ENCODE measurements at regions not wholly inside any gene's neighbourhood (a gene's known extent, or its start where the extent isn't known, plus 50 kb on each side); places are given as distances from the start of the nearest gene placed in this dataset.

DNA sequence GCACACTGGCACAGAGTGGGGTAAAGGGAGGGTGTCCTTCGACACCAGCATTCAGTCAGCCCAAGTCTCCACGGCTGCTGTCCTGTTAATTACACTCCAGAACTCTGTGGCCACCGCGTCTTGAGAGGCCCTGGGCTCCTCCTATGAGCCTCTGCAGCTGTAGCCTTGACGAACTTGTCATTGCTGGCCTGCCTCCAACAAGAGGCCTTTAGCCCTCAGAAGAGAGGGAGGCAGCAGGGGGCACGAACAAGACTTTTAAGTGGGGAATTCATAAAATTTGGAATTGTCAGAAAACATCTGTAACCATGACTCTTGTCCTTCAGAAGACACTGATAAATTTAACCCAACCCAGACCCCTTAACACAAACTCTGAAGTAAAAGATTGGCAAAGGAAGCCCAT is 241.9 kb downstream of the UQCRFS1 start:
- no peak for DNase-seq

DNA sequence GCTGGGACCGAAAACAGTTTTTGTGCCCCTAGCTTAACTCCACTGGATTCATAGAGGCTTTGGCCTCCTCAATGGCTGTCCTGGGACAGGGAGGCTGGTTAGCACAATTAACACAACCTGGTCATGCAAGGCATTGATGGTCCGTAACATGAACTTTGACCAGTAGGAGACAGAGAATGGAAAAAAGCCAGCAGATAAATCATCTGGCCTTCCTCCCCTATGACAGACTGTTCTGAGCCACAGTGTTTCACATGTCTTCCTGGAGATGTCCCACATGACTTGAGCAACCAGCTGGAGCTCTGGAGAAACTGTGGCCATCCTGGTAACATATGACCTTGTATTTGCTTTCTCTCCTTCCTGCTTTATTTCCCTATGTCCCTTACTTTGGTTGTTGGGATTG is 244.2 kb downstream of the UQCRFS1 start:
- no peak for DNase-seq

DNA sequence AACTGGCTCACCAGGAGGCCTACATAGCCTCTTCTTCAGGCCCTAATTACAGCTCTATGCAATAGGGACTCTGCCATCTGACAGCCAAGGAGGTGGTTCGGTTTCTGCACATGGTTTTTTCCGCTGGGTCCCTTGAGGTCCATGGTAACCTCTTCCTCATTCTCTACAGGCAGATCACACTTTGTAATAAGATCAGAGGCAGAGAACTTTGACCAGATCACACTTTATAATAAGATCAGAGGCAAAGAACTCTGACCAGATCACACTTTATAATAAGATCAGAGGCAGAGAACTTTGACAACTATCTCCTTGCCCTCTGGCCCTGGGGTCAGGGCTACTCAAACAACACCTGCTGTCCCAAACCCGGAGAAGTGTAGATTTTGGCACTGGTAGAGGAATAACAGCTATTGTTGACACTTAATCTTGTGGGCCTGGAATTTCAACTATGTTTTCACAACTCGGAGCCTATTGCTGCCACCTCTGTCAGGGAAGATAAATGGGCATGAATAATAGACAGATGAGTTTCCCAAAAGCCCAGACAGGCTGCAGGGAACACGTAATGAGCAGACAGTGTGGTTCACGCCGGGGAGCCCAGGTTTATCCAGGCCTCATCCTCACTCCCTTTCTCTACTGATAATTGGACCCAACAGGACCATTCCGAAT is 246.1 kb downstream of the UQCRFS1 start:
- no peak for DNase-seq

DNA sequence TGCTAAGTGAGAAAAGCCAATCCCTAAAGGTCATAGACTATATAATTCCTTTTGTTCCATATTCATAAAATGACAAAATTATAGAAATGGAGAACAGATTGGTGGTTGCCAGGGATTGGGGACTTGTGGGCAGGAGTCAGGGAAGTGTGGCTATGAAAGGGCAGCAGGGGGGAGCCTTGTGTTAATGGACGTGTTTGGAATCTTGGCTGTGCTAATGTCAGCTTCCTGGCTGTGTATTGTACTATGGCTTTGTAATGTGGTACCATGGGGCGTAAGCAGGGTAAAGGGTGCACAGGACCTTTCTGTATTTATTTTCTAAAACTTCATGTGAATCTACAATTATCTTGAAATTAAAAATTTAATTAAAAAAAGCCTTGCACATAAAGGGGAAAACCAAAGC is 248.5 kb downstream of the UQCRFS1 start:
- DNase-seq, result no peak

- no peak for DNase-seq
These were observed 249.3 kb downstream of the UQCRFS1 start for GRCh38 chr19:28963486-28964250.

DNA sequence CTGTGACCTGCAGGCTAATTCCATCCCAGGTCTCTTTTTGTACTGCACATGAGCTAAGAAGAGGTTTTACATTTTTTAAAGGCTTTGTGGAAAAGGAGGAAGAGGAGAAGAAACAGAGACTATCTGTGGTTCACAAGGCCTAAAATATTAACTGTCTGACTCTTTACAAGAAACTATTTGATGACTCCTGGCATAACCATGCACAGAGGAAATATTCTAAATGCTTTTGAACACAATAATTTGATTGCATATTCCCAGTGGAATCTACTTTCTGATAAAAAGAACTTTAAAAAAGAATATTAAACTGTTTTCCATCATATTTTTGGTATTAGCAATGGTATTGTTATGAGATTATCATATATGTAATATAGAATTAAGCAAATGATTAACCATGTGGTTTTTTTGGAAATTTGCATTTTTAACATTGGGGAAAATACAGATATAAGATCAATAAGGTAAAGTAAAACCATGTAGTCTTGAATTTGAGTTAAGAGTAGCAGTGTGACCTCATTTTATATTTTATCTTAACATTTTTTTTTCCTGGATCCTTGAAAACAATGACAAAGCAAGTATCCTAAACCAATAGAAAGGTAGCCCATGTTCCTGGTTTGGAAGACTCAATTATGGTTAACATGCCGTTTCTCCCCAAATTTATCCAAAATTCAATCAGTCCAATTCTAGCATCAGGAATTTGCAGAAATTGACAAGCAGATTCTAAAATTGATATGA is 251.0 kb downstream of the UQCRFS1 start:
- DNase-seq, result no peak

GRCh38 chr19:28960986-28961705 is 251.8 kb downstream of the UQCRFS1 start:
- DNase-seq, result no peak

DNA sequence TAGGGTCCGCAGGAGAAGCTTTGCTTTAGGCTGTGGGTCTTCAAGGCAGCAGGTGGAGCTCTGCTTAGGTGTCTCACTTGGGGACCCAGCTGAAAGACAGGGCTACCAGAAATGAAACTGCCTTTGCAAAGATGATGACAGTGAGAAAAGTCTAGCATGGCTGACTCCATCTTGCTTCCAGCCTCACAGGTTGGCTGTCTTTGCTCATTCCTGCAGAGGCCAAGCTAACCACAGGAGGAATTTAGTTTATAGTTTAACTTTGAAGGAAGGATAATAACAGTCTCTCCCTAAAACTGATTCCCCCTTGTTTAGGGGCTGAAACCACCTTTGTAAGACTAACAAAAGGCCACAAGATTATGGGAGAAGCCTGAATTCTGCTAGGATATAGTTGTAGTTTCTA is 252.4 kb downstream of the UQCRFS1 start:
- no peak for DNase-seq

DNA sequence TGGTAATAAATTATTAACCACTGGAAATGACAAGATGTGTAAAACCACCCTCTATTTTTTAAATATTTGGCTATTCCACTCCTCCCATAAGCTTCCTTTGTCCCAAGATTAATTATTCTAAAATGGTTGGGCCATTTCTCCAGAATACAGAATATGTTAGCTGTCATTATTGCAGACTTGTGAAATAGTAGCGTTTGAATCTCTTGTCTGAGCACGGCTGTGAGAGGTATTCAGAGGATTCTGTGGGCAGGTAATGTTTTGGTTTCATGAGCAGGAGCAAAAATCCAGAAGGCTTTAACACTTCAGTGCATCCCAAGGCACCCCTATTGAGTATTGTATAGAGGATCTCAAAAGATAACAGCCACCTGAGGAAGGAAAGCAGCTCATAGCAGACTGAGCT is 256.0 kb downstream of the UQCRFS1 start:
- no peak for DNase-seq

DNA sequence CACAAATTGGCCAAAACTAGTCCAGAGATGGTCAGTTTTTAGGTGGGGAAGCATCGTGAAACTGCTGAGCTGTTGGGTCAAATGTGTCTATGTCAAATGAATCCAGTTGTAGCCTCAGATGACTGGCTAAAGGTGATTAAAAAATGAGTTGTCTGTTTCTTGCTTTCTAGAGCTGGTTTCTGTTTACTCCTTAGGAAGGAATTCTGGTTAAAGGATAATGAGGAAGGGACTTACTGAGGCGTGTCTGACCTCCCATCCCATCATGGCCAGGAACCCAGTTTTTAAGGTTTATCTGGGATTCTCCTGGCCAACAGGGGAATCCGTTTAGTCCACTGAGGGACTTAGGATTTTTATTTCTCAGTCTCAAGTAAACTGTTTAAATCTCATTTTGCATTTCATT is 256.5 kb downstream of the UQCRFS1 start:
- no peak for DNase-seq

- no peak for DNase-seq
These were observed 263.4 kb downstream of the UQCRFS1 start for GRCh38 chr19:28949535-28949934.

- DNase-seq, result no peak
These were observed 263.9 kb downstream of the UQCRFS1 start for GRCh38 chr19:28949027-28949426.

GRCh38 chr19:28948566-28948965 is 264.4 kb downstream of the UQCRFS1 start:
- no peak for DNase-seq

GRCh38 chr19:28948026-28948425 is 264.9 kb downstream of the UQCRFS1 start:
- no peak for DNase-seq

GRCh38 chr19:28943651-28944050 is 269.3 kb downstream of the UQCRFS1 start:
- no peak for DNase-seq

GRCh38 chr19:28941833-28942232 is 271.1 kb downstream of the UQCRFS1 start:
- no peak for DNase-seq

DNA sequence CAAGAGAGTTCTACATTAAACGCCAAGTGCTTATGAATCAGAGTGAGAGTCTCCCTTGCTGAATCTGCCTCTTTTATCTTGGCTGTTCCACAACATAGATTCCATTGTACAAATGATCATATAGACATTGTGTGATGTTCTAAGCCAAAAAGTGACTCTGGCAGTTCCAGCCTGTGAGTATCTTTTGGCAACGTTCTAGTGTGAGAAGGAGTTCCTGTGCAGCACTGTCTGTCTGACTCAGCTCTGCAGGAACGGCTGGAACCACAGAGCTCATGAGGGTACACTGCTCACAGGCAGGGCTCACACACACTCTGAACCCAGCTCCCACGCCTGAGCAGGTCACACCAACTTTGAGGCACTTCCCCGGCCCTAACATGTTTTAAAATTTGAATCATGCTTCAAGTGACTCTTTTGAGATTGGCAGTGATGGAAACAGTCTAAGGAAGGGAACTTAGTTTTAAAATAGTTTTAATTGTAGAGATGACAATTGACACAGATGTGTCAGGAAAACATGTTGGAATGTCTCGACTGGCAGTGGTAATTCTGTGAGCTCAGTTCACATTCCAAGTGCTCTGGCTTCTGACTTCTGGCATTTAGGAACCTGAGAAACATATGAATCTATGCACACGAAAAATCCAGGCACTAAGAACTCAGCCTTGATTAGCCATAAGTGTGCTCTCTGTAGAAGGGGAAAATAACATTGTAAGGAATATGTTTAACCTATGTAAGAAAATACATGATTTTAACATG is 272.0 kb downstream of the UQCRFS1 start:
- no peak for DNase-seq

- no peak for DNase-seq
These were observed 273.7 kb downstream of the UQCRFS1 start for GRCh38 chr19:28939236-28939635.

GRCh38 chr19:28936001-28936400 is 276.9 kb downstream of the UQCRFS1 start:
- no peak for DNase-seq

GRCh38 chr19:28934631-28935030 is 278.3 kb downstream of the UQCRFS1 start:
- no peak for DNase-seq

- DNase-seq, result no peak
These were observed 279.9 kb downstream of the UQCRFS1 start for GRCh38 chr19:28933039-28933438.

- no peak for DNase-seq
These were observed 280.5 kb downstream of the UQCRFS1 start for GRCh38 chr19:28932446-28932845.

DNA sequence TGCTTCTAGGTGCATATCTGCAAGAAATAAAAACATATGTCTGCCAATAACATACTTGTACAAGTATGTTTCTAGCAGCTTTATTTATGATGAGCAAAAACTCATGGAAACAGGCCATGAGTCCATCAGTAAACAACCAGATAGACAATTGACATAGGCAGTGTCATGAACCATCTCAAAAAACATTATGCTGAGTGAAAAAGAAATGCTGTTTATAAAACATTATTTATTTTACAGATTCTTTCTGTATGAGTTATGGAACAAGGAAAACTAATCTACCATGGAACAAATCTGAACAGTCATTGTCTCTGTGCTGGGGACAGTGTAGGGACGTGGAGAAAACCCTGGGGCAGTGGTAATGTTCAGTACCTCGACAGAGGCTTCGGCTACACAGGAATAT is 283.9 kb downstream of the UQCRFS1 start:
- no peak for DNase-seq

Measured in SHP77 (cell line).